ENCODE measurements at regions not wholly inside any gene's neighbourhood (a gene's known extent, or its start where the extent isn't known, plus 50 kb on each side); places are given as distances from the start of the nearest gene placed in this dataset.

- intact Hi-C loops (cut with micrococcal nuclease; ENCODE audit: unreplicated experiment), result no loop called here
- H3K36me3 Mint-ChIP-seq (ENCODE audit: insufficient read depth, unreplicated experiment), result no peaks in the 10 kb centered on the region
- H3K27ac Mint-ChIP-seq (ENCODE audit: unreplicated experiment), result no peak overlapping the region
- TF ChIP-seq CTCF (IDR thresholded peaks at IDR 0.05; ENCODE audit: unreplicated experiment), result no peak
- H3K9me3 Mint-ChIP-seq (ENCODE audit: low read depth, unreplicated experiment), result peaks cover 6% of the 10 kb centered on the region
- H3K4me3 Mint-ChIP-seq (ENCODE audit: low read depth, unreplicated experiment), result no peak overlapping the region
- DNase-seq, result no peak
- H3K4me1 Mint-ChIP-seq (ENCODE audit: low read depth, unreplicated experiment), result peaks cover 21% of the 10 kb centered on the region
- no TSS peak for BruUV-seq (replicated peaks)
- H3K27me3 Mint-ChIP-seq (ENCODE audit: unreplicated experiment), result no peaks in the 10 kb centered on the region
- CTCF ChIA-PET, result no interaction called here
Measured at GRCh38 chr2:38505779-38506178, 96.9 kb downstream of the HNRNPLL start.

- Mint-ChIP-seq H3K27ac (ENCODE audit: unreplicated experiment) (no peak overlapping the region), H3K4me1 (ENCODE audit: low read depth, unreplicated experiment) (peaks cover 11% of the 10 kb centered on the region), H3K4me3 (ENCODE audit: low read depth, unreplicated experiment) (no peak overlapping the region), H3K36me3 (ENCODE audit: insufficient read depth, unreplicated experiment) (no peaks in the 10 kb centered on the region), H3K9me3 (ENCODE audit: low read depth, unreplicated experiment) (peaks cover 6% of the 10 kb centered on the region), H3K27me3 (ENCODE audit: unreplicated experiment) (no peaks in the 10 kb centered on the region)
- TF ChIP-seq CTCF (IDR thresholded peaks at IDR 0.05; ENCODE audit: unreplicated experiment), result no peak
- intact Hi-C loops (cut with micrococcal nuclease; ENCODE audit: unreplicated experiment), result no loop called here
- BruUV-seq (replicated peaks), result no TSS peak
- no peak for DNase-seq
- CTCF ChIA-PET, result no interaction called here
Measured at GRCh38 chr2:38504169-38504568, 98.6 kb downstream of the HNRNPLL start.

- no peak overlapping the region for H3K4me3 Mint-ChIP-seq (ENCODE audit: low read depth, unreplicated experiment)
- no peaks in the 10 kb centered on the region for H3K4me1 Mint-ChIP-seq (ENCODE audit: low read depth, unreplicated experiment)
- BruUV-seq (replicated peaks), result no TSS peak
- peaks cover 6% of the 10 kb centered on the region for H3K9me3 Mint-ChIP-seq (ENCODE audit: low read depth, unreplicated experiment)
- intact Hi-C loops (cut with micrococcal nuclease; ENCODE audit: unreplicated experiment), result no loop called here
- DNase-seq, result no peak
- CTCF ChIA-PET, result no interaction called here
- no peaks in the 10 kb centered on the region for H3K27me3 Mint-ChIP-seq (ENCODE audit: unreplicated experiment)
- H3K27ac Mint-ChIP-seq (ENCODE audit: unreplicated experiment), result no peak overlapping the region
- no peak for TF ChIP-seq CTCF (IDR thresholded peaks at IDR 0.05; ENCODE audit: unreplicated experiment)
- no peaks in the 10 kb centered on the region for H3K36me3 Mint-ChIP-seq (ENCODE audit: insufficient read depth, unreplicated experiment)
Measured at GRCh38 chr2:38502107-38502506, 100.6 kb downstream of the HNRNPLL start.

DNA sequence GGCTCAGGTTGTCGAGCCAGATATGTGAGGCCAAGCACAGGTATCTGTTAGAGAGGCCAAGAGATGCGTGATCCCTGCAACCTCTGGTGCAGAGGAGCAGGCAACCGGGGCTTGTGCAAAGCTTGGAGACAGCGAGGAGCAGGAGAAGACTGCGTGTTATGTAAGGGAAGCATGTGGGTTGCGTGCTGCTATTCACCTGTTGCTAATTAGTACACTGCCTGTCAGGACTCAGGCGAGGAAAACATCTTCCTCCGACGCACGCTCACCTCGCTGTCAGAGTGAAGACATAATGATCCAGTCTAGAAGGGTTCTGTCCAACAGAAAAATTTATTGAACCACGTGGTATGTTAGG, 102.5 kb downstream of the HNRNPLL start:
- H3K27ac Mint-ChIP-seq (ENCODE audit: unreplicated experiment), result no peak overlapping the region
- intact Hi-C loops (cut with micrococcal nuclease; ENCODE audit: unreplicated experiment), result no loop called here
- H3K36me3 Mint-ChIP-seq (ENCODE audit: insufficient read depth, unreplicated experiment), result no peaks in the 10 kb centered on the region
- peaks cover 6% of the 10 kb centered on the region for H3K9me3 Mint-ChIP-seq (ENCODE audit: low read depth, unreplicated experiment)
- no peaks in the 10 kb centered on the region for H3K27me3 Mint-ChIP-seq (ENCODE audit: unreplicated experiment)
- TF ChIP-seq CTCF (IDR thresholded peaks at IDR 0.05; ENCODE audit: unreplicated experiment), result no peak
- DNase-seq, result no peak
- CTCF ChIA-PET, result no interaction called here
- no peaks in the 10 kb centered on the region for H3K4me1 Mint-ChIP-seq (ENCODE audit: low read depth, unreplicated experiment)
- no TSS peak for BruUV-seq (replicated peaks)
- no peak overlapping the region for H3K4me3 Mint-ChIP-seq (ENCODE audit: low read depth, unreplicated experiment)

Measured in Calu3 (cell line).